Ecto neural progenitor cell (in vitro differentiated cells): ENCODE measurements at regions not wholly inside any gene's neighbourhood (a gene's known extent, or its start where the extent isn't known, plus 50 kb on each side); places are given as distances from the start of the nearest gene placed in this dataset.
"Not testable (repeated sequence)": the region's sequence is repeated elsewhere in the genome, so short reads cannot be mapped to it uniquely, and the experiment has no call there.

ENCODE experiments used
- DNase-seq: peaks from one replicate; pipeline ENCODE4 v3.0.0-alpha.2; 2018; ENCODE audit warnings: low spot score

- no peak for DNase-seq
Measured at GRCh38 chr1:65527707-65528503, 107.4 kb downstream of the LEPR start.

DNA sequence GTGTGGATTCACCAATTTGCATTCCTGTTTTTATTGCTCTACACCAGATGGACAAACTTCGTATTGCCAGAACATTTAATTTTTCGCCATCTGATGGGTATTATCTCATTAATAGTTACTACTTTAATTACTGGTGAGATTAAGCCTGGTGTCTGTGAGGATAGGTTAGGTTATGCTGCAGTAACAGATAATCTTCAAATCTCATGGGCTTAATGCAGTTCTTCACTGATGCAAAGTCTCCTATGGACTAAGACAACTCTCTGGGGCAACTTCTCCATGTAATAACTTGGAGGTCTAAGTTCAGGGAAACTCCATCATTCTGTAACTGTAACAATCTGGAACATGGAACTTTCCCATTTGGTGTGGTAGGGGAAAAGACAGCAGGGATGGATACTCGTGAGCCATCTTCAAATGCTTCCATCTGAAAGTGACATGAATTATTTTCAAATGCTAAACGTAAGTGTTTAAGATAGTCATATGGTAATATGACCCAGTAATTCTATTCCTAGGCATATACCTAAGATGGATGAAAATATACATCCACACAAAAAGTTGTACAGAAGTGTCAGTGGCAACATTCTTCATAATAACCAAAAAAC is 111.6 kb downstream of the LEPR start:
- no peak for DNase-seq

GRCh38 chr1:65535981-65536380 is 115.5 kb downstream of the LEPR start:
- DNase-seq: no peak

GRCh38 chr1:65538086-65538485 is 117.6 kb downstream of the LEPR start:
- no peak for DNase-seq

- DNase-seq: no peak
Measured at GRCh38 chr1:65538664-65539063, 118.2 kb downstream of the LEPR start.

DNA sequence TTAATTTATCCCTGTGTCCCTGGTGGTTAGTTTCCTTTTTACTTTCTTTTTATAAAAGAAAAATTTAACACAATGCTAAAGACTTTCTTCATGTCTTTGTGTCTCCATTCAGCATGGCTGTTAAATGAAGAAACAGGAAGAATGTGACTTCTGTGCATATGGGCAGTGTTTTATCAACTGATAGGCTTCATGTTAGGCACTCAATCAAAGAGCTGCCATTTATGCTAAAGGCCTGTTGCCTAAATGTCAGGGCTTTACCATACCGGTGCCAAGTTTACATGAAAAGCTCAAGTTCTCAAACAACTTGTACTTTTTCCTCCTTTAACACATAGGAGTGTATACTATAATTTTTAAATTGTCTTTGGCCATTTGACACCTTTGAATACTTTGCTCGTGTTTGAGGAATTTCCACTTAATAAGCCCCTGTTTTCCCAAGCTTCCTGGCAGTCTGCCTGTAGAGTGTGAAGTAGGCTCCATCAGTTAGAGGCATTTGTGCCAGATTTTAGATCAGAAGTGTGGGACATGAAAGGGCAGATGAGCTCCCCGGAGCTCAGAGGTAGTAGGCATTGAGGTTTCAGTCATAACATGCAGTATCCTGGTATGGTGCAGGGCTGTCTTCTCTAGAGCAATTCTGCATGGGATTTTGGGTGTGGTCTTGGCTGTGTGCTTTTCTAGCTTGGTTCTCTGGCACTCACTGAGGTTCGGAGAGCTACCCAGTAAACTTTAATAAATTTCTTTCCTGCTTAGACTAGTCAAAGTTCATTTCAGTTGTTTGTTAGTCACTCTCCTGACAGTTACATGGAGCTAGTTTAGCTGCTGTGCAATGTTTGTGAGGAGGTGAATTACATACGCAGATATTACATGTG is 119.0 kb downstream of the LEPR start:
- no peak for DNase-seq

- no peak for DNase-seq
Measured at GRCh38 chr1:65541161-65541560, 120.7 kb downstream of the LEPR start.

DNA sequence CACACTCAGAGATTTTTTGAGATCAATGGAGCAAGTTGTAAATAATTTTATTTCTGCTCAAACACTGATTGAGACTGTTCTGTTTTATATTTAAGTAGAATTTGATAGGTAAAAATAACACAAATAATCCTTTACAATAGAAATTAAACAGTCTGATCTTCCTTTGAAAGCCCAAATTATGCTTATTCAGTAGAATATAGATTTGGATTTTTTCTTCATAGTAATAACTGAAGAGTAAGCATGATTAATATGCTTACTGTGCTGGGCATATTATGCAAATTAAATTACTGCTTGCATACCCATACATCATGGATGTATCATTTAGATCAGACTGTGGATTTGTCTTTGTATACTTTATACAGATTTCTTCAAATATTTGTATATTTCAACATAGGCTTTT is 121.4 kb downstream of the LEPR start:
- DNase-seq: no peak

- not testable (repeated sequence) for DNase-seq
Measured at GRCh38 chr1:65542592-65542991, 122.1 kb downstream of the LEPR start.

DNA sequence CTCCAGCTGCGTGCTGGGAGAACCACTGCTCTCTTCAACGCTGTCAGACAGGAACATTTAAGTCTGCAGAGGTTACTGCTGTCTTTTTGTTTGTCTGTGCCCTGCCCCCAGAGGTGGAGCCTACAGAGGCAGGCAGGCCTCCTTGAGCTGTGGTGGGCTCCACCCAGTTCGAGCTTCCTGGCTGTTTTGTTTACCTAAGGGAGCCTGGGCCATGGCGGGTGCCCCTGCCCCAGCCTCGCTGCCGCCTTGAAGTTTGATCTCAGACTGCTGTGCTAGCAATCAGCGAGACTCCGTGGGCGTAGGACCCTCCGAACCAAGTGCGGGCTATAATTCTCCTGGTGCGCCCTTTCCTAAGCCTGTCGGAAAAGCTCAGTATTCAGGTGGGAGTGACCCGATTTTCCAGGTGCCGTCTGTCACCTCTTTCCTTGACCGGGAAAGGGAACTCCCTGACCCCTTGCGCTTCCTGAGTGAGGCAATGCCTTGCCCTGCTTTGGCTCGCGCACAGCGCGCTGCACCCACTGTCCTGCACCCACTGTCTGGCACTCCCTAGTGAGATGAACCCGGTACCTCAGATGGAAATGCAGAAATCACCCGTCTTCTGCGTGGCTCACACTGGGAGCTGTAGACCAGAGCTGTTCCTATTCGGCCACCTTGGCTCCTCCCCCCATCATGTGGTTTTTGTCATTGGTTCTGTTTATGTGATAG is 130.0 kb downstream of the LEPR start:
- DNase-seq: not testable (repeated sequence)

DNA sequence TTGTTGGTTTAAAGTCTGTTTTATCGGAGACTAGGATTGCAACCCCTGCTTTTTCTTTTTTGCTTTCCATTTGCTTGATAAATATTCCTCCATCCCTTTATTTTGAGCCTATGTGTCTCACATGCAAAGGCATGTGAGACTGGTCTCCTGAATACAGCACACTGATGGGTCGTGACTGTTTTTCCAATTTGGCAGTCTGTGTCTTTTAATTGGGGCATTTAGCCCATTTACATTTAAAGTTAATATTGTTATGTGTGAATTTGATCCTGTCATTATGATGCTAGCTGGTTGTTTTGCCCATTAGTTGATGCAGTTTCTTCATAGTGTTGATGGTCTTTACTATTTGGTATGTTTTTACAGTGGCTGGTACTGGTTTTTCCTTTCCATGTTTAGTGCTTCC is 132.0 kb downstream of the LEPR start:
- DNase-seq: not testable (repeated sequence)

GRCh38 chr1:65554086-65554764 is 133.8 kb downstream of the LEPR start:
- DNase-seq: peak; percentile 53

DNA sequence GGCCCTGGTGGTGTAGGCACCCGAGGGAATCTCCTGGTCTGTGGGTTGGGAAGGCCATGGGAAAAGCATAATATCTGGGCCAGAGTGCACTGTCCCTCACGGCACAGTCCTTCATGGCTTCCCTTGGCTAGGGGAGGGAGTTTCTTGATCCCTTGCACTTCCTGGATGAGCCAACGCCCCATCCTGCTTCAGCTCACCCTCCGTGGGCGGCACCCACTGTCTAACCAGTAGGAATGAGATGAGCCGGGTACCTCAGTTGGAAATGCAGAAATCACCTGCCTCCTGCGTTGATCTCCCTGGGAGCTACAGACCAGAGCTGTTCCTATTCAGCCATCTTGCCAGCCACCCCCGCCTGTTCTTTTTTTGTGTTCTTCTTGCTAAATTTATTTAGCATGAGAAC is 134.4 kb downstream of the LEPR start:
- no peak for DNase-seq

DNA sequence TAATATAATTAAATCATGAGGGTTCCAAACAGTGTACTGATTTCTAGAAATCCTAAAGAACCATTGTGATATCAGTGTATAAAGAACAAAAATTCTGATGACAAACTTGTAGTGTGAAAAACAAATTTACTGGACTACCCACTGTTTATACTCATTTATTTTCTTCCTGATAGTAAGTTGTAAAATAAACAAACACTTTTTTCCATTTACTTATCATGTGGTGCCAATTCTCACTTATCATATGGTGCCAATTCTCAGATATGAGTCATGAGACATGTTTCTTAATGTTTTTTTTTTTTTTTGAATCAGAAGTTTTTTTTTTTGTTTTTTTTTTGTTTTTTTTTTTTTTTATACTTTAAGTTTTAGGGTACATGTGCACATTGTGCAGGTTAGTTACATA is 137.7 kb downstream of the LEPR start:
- no peak for DNase-seq

DNA sequence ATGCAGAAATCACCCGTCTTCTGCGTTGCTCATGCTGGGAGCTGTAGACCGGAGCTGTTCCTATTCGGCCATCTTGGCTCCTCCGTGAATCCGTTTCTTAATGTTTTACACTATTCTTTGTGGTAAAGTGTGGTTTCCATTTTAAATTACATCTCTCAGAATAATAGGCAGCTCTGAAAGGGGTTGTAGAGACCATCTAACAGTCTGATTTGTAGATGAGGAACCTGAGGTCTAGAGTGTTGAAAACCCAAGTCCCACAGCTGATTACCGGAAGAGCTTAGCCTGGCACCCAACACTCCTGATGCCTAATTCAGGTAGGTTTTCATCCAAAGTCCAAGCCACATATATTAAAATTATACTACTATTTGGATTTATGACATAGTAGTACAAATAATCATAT is 144.0 kb downstream of the LEPR start:
- DNase-seq: no peak

GRCh38 chr1:65568285-65568684 is 147.8 kb downstream of the LEPR start:
- no peak for DNase-seq

GRCh38 chr1:65572701-65573421 is 152.4 kb downstream of the LEPR start:
- no peak for DNase-seq

GRCh38 chr1:65577278-65577677 is 156.8 kb downstream of the LEPR start:
- no peak for DNase-seq

DNA sequence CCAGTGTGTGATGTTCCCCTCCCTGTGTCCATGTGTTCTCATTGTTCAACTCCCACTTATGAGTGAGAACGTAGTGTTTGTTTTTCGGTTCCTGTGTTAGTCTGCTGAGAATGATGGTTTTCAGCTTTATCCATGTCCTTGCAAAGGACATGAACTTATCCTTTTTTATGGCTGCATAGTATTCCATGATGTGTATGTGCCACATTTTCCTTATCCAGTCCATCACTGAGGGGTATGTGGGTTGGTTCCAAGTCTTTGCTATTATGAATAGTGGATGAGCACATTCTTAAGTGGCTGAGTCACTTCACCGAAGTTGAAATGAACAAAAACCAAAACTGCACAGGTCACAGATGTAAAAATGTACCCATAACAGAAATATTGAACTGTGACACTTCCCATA is 157.5 kb downstream of the LEPR start:
- DNase-seq: not testable (repeated sequence)

GRCh38 chr1:65581119-65581518 is 160.7 kb downstream of the LEPR start:
- DNase-seq: no peak

DNA sequence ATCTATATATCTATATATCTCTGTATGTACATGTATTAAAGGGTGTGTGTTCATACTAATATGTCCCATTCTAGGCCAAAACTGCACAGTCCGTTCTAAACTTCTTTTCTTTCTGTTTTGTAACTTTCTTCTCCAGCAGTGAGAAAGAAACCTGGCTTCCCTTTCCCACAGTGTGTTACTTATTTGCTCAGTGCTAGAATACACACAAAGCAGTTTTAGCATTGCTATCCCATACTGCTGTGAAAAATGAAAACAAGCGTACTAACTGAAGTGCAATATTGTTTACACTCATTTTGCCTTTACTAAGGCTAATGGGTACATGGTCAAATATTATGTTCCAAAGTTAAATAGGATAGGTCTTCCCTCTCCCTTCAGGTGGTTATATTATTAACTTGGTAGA is 163.9 kb downstream of the LEPR start:
- DNase-seq: no peak
